Ectodermal cell (in vitro differentiated cells): ENCODE measurements at regions not wholly inside any gene's neighbourhood (a gene's known extent, or its start where the extent isn't known, plus 50 kb on each side); places are given as distances from the start of the nearest gene placed in this dataset.

Experiments used
- H3K27ac ChIP-seq: 2 replicates; pipeline ENCODE4 v1.7.0; 2013; ENCODE audit warnings: mild to moderate bottlenecking, low read depth, low read length; ENCODE audit not compliant: insufficient read depth, poor library complexity, severe bottlenecking
- H3K27me3 ChIP-seq: 2 replicates; pipeline ENCODE4 v1.7.0; 2013; ENCODE audit warnings: mild to moderate bottlenecking, low read length; ENCODE audit not compliant: insufficient read depth, control insufficient read depth, poor library complexity, severe bottlenecking
- H3K36me3 ChIP-seq: one replicate; pipeline ENCODE4 v1.7.0; 2013; ENCODE audit warnings: low read length; ENCODE audit not compliant: control insufficient read depth, insufficient read depth
- H3K4me1 ChIP-seq: one replicate; pipeline ENCODE4 v1.7.0; 2013; ENCODE audit warnings: low read length; ENCODE audit not compliant: control insufficient read depth, insufficient read depth
- H3K4me3 ChIP-seq: 2 replicates; pipeline ENCODE4 v1.7.0; 2013; ENCODE audit warnings: low read depth, low read length, control low read depth; ENCODE audit not compliant: insufficient read depth
- H3K9me3 ChIP-seq: 2 replicates; pipeline ENCODE4 v1.7.0; 2013; ENCODE audit warnings: mild to moderate bottlenecking, low read length, moderate library complexity; ENCODE audit not compliant: control insufficient read depth
- WGBS, 2 experiments: methylation state at CpG; one replicate each; pipeline ENCODE4 v1.1.7; 2013; ENCODE audit warnings: missing lambda C conversion rate in 2 of 2; 5-methylcytosine and 5-hydroxymethylcytosine counted together

GRCh38 chr15:47422881-47423665 lies 294.2 kb upstream of the SEMA6D start:
- Histone ChIP-seq H3K27ac (no peak overlapping the region), H3K36me3 (no peaks in the 10 kb centered on the region), H3K4me1 (no peaks in the 10 kb centered on the region), H3K4me3 (no peak overlapping the region), H3K27me3 (no peaks in the 10 kb centered on the region), H3K9me3 (no peaks in the 10 kb centered on the region)
- WGBS, 2 experiments = 86 to 100% methylated on average over 1 of the region's 1 CpG

GRCh38 chr15:47427463-47427862 lies 289.8 kb upstream of the SEMA6D start:
- no peaks in the 10 kb centered on the region for H3K9me3 ChIP-seq
- H3K4me1 ChIP-seq = no peaks in the 10 kb centered on the region
- H3K36me3 ChIP-seq = no peaks in the 10 kb centered on the region
- no peak overlapping the region for H3K4me3 ChIP-seq
- no peaks in the 10 kb centered on the region for H3K27me3 ChIP-seq
- H3K27ac ChIP-seq = no peak overlapping the region
- WGBS, 2 experiments = 100% methylated on average over 1 of the region's 1 CpG; no CpG with 5 or more reads in 1 of the 2 experiments

GRCh38 chr15:47429376-47429775 lies 287.9 kb upstream of the SEMA6D start:
- WGBS, 2 experiments = 83% methylated on average over 1 of the region's 1 CpG; no CpG with 5 or more reads in 1 of the 2 experiments
- Histone ChIP-seq H3K27me3 (no peaks in the 10 kb centered on the region), H3K4me3 (no peak overlapping the region), H3K27ac (no peak overlapping the region), H3K9me3 (no peaks in the 10 kb centered on the region), H3K36me3 (no peaks in the 10 kb centered on the region), H3K4me1 (no peaks in the 10 kb centered on the region)

- H3K36me3 ChIP-seq = no peaks in the 10 kb centered on the region
- 95% methylated on average over 2 to 3 of the region's 3 CpGs for WGBS, 2 experiments
These were observed 285.8 kb upstream of the SEMA6D start for GRCh38 chr15:47431501-47431900.

GRCh38 chr15:47432826-47433225 lies 284.5 kb upstream of the SEMA6D start:
- no peak overlapping the region for H3K27ac ChIP-seq
- no peaks in the 10 kb centered on the region for H3K9me3 ChIP-seq
- H3K4me3 ChIP-seq = no peak overlapping the region
- no peaks in the 10 kb centered on the region for H3K27me3 ChIP-seq
- H3K36me3 ChIP-seq = no peaks in the 10 kb centered on the region
- H3K4me1 ChIP-seq = no peaks in the 10 kb centered on the region

More at GRCh38 chr15:47431501-47431900, 285.8 kb upstream of the SEMA6D start:
- Histone ChIP-seq H3K4me1 (no peaks in the 10 kb centered on the region), H3K9me3 (no peaks in the 10 kb centered on the region), H3K27ac (no peak overlapping the region), H3K27me3 (no peaks in the 10 kb centered on the region), H3K4me3 (no peak overlapping the region)

GRCh38 chr15:47434596-47434995 lies 282.7 kb upstream of the SEMA6D start:
- no peaks in the 10 kb centered on the region for H3K9me3 ChIP-seq
- H3K4me3 ChIP-seq = no peak overlapping the region
- whole genome bisulfite sequencing, 2 experiments = 90 to 100% methylated on average over 2 of the region's 2 CpGs
- no peaks in the 10 kb centered on the region for H3K36me3 ChIP-seq
- no peaks in the 10 kb centered on the region for H3K27me3 ChIP-seq
- no peak overlapping the region for H3K27ac ChIP-seq
- H3K4me1 ChIP-seq = no peaks in the 10 kb centered on the region

GRCh38 chr15:47437491-47437890 lies 279.8 kb upstream of the SEMA6D start:
- H3K27ac ChIP-seq = no peak overlapping the region

GRCh38 chr15:47439146-47440111 lies 277.9 kb upstream of the SEMA6D start:
- no peak overlapping the region for H3K4me3 ChIP-seq
- no peaks in the 10 kb centered on the region for H3K4me1 ChIP-seq
- H3K27me3 ChIP-seq = no peaks in the 10 kb centered on the region
- WGBS, 2 experiments = 94 to 95% methylated on average over 3 of the region's 5 CpGs
- H3K27ac ChIP-seq = no peak overlapping the region
- no peaks in the 10 kb centered on the region for H3K36me3 ChIP-seq
- no peaks in the 10 kb centered on the region for H3K9me3 ChIP-seq

More at GRCh38 chr15:47437491-47437890, 279.8 kb upstream of the SEMA6D start:
- Histone ChIP-seq H3K36me3 (no peaks in the 10 kb centered on the region), H3K4me3 (no peak overlapping the region), H3K9me3 (no peaks in the 10 kb centered on the region), H3K27me3 (no peaks in the 10 kb centered on the region), H3K4me1 (no peaks in the 10 kb centered on the region)

GRCh38 chr15:47442371-47442770 lies 274.9 kb upstream of the SEMA6D start:
- Histone ChIP-seq H3K4me3 (no peak overlapping the region), H3K27me3 (no peaks in the 10 kb centered on the region), H3K9me3 (no peaks in the 10 kb centered on the region), H3K27ac (no peak overlapping the region), H3K36me3 (no peaks in the 10 kb centered on the region), H3K4me1 (no peaks in the 10 kb centered on the region)
- 89 to 90% methylated on average over 1 of the region's 1 CpG for WGBS, 2 experiments

GRCh38 chr15:47443839-47444238 lies 273.5 kb upstream of the SEMA6D start:
- H3K4me1 ChIP-seq = no peaks in the 10 kb centered on the region
- H3K27me3 ChIP-seq = no peaks in the 10 kb centered on the region
- 91 to 100% methylated on average over 1 of the region's 2 CpGs for WGBS, 2 experiments

More at GRCh38 chr15:47443839-47444238, 273.5 kb upstream of the SEMA6D start:
- Histone ChIP-seq H3K27ac (no peak overlapping the region), H3K9me3 (no peaks in the 10 kb centered on the region), H3K4me3 (no peak overlapping the region), H3K36me3 (no peaks in the 10 kb centered on the region)
